Activated gamma-delta T cell treated with Interleukin-2 at 50 U/mL for 16 hours (primary cell): ENCODE measurements at regions not wholly inside any gene's neighbourhood (a gene's known extent, or its start where the extent isn't known, plus 50 kb on each side); places are given as distances from the start of the nearest gene placed in this dataset.

Experiments
- DNase-seq: peaks from one replicate; pipeline ENCODE4 v3.0.0-alpha.2; 2020

DNA sequence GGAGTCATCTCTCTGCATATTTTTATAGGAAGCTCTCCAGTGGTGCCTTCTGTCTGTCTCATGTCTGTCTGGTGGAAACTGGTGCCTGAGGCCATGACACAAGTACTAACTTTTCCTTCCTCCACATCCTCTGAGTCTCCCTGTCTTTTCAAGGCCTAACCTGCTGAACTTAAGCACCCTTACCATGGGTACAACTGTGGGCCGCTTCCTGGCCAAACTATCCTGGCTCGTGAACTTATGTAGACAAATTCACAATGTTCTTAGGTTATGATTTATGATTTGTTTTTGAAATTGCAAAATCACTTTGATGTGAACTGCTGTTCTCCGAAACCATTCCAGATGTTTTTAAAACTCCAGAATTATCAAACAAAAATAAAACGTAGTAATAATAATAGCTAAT lies 804.5 kb upstream of the POU3F3 start:
- DNase-seq, result no peak

DNA sequence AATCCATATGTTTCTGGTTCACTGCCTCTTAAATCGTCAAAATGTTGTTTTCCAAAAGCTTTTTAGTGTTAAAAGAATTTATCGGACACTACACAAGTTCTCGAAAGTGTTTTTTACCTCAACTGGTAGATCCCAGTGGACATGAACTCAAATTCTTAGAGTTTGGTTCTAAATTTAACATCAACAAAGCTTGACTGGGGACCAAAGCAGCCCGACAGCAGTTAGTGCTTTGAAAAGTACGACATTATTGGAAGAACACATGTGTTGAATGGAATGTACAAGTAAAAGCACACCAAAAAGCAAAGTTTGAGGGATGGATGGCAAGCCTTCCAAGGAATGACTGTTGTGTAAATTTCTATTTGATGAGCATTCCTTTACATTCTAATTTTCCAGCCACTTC lies 803.9 kb upstream of the POU3F3 start:
- no peak for DNase-seq

DNA sequence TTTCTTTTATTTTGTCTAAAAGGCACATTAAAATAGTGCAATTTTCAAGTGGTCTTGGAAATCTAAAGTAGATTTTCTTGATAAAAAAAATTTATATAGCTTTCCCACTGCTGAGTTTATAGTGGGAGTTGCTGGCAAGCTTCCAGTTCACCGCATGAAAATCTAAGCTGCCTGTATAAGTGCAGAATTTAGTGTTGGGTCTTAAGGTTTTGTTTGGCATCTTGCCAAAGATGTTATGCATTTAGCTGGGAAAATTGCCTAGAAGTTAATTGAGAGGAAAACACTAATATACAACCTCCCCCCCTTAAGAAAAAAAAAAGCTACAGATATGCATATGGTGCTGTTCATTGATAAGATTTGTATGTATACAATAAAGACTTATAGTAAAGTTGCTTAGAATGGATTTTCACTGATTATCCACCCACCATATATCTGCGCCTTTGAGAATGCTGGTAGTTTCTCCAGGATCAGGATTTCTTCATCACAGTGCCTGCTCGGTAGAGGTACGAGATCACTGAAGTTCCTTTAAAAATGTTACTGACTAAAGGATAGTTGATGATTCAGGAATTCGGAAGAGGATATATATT lies 803.2 kb upstream of the POU3F3 start:
- DNase-seq, result no peak

DNA sequence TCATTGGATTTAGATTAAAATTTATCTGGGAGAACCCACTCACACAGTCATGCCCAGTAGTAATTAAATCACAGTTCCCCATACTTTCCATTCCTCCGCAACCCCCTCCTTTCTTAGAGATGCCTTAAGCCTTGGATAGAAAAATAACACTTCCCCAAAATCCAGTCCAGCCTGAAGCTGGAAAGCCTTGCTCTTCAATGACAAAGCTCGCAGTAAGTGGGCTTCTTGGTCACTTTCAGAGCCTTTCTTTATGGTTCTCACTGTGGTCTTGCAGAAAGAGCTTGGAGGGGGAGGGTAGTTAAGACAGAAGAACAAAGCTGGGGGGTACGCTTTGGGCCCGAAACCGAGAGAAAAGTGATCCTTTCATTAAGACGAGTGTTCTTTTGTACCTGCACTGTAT lies 802.1 kb upstream of the POU3F3 start:
- no peak for DNase-seq

DNA sequence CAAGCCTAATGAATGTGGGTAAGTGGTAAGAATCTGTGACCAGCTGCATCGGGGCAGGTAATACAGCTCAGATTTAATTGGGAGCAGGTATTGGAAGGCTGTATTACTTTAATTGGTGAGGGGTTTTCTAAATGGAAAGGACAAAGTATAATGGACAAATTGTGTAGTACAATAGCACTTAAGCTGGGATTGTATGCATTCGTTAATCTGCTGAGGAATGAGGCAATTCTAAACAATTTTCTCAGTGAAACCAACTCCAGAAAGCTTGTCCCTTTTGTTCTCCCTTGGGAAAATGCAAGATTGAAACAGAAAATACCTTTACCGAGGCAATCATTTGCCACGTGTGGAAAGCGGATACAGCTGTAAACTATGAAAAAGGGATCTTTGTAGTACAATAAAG lies 801.6 kb upstream of the POU3F3 start:
- DNase-seq, result no peak

DNA sequence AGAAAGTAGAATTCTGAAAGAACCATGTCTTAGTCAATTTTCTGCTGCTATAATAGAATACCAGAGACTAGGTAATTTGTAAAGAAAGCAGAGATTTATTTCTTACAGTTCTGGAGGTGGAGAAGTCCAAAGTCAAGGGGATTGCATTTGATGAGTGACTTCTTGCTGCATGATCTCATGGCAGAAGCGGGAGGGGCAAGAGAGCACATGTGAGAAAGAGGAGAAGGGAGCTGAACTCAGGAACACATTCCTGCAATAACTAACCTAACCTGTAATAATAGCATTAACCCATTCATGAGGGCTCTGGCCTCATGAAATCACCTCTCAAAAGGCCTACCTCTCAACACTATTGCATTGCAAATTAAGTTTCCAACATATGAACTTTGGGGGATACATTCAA lies 797.5 kb upstream of the POU3F3 start:
- no peak for DNase-seq

DNA sequence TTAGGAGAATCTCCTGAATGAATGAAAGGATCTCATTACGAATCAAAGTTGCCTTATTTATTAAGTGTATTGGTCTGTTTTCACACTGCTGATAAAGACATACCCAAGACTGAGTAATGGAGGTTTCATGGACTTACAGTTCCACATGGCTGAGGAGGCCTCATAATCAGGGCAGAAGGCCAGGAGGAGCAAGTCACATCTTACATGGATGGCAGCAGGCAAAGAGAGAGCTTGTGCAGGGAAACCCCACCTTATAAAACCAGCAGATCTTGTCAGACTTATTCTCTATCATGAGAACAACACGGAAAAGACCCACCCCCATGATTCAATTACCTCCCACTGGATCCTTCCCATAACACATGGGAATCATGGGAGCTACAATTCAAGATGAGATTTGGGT lies 785.2 kb upstream of the POU3F3 start:
- no peak for DNase-seq

DNA sequence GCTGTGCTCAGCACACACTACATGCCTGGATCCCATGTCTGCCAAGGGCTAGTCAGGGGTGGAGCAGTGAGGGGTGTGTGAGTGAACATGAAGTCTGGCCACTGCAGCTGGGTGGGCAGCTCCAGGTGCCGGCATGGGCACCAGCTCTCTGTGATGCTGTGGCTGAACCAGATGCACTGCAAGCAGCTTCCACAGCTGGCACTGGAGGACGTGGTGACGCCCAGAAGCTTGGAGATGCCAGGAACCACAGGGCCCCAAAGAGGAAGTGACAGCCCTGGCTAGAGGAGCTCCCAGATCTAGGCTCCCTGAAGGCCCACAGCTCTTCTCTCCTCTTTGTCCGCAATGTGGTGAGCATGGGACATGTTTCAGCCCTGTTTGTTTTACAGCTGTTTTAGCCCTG lies 776.3 kb upstream of the POU3F3 start:
- DNase-seq, result no peak

- DNase-seq, result no peak
Observed at GRCh38 chr2:104078431-104079157, 775.3 kb upstream of the POU3F3 start.

DNA sequence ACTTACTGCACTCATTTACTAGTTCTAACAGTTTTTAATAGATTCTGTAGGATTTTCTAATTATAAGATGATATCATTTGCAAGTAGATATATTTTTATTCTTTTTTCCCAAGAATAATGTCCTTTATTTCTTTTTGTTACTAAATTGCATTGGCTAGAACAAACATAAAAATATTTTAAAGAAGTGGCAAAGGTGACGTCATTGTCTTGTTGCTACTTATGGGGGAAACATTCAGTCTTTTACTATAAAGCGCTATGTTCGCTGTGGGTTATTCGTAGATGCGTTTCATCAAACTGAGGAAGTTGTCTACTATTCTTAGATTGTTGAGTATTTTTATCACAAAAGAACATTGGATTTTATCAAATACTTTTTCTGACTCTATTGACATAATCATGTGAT lies 765.2 kb upstream of the POU3F3 start:
- no peak for DNase-seq

- no peak for DNase-seq
Observed at GRCh38 chr2:104090407-104090806, 763.5 kb upstream of the POU3F3 start.

DNA sequence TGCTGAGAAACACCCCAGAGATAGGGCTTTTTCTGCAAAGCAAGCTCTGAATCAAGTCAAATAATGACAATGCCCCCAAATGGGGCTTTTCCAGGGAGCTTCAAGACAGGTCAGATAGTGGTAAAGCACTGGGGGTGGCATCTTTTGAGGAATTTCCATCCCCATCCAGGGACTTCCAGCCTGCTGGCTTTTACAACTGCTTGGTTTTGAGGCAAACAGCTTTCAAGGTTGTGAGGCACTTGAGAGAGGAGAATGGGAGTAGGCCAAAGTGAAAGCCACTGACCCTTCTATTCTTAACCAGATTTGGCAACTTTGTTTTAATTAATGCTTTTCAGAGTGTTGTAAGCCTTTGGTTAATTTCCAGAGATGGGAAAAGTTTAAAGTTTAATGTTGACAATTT lies 762.0 kb upstream of the POU3F3 start:
- no peak for DNase-seq

GRCh38 chr2:104092886-104093285 lies 761.0 kb upstream of the POU3F3 start:
- no peak for DNase-seq

DNA sequence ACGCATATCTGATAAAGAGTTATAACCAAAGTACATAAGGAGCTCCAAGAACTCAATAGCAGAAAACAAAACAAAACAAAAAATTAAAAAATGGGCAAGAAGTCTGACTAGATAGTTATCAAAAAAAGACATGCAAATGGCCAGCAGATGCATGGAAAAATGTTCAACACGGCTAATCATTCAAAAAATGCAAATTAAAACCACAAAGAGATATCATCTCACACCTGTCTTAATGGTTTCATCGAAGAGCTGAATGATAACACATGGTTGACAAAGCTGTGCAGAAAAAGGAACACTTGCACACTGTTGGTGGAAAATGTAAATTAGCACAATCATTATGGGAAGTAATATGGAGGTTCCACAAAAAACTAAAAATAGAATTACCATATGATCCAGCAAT lies 751.3 kb upstream of the POU3F3 start:
- no peak for DNase-seq

DNA sequence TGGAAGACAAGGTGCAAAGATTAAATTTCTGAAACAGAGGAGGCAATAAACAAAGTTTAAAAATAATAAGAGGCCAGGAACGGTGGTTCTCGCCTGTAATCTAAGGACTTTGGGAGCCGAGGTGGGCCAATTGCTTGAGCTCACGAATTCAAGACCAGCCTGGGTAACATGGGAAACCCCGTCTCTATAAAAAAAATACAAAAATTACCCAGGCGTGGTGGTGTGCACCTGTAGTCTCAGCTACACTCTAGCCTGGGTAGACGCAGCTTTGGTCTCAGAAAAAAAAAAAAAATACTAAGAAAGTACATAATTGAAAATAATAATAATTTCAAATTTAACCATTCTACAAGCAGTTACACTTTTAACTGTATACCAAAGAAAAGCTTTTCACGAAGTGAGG lies 744.6 kb upstream of the POU3F3 start:
- no peak for DNase-seq

DNA sequence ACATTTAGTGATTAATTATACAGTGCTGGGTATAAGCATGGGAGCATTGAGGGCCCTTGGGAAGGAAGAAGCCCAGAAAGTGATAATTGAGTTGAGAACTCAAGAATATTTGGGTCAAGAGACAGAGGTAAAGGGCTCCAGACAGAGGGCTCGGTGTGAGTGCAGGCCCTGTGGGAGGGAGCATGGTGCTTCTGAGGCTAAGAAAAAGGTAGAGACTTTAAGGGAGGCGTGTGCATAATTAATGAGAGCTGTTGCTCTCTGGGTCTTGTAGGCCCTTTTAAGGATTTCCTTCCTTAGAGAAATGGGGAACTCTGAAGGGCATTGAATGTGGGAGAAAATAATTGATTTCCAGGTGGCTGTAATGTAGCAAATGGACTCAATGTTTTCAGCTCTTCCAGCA lies 735.0 kb upstream of the POU3F3 start:
- no peak for DNase-seq

- DNase-seq, result no peak
Observed at GRCh38 chr2:104120171-104120570, 733.7 kb upstream of the POU3F3 start.

DNA sequence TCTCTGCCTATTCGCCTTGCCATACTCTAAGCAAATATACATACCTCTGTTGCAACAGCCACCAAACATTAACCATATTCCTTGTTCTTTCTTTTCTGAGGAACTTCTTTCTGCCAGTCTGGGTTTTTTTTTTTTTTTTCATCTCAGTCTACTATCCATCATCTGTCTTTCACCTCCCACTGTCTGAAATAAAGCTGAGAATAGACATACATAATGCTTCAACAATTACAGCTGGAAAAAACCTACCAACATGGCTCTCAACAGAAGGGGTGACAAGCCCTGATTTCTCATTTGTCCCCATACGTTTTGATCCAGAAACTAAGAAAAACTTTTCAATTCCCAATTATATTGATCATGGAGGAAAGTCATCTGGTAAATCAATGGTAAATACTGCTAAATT lies 728.8 kb upstream of the POU3F3 start:
- DNase-seq, result no peak

DNA sequence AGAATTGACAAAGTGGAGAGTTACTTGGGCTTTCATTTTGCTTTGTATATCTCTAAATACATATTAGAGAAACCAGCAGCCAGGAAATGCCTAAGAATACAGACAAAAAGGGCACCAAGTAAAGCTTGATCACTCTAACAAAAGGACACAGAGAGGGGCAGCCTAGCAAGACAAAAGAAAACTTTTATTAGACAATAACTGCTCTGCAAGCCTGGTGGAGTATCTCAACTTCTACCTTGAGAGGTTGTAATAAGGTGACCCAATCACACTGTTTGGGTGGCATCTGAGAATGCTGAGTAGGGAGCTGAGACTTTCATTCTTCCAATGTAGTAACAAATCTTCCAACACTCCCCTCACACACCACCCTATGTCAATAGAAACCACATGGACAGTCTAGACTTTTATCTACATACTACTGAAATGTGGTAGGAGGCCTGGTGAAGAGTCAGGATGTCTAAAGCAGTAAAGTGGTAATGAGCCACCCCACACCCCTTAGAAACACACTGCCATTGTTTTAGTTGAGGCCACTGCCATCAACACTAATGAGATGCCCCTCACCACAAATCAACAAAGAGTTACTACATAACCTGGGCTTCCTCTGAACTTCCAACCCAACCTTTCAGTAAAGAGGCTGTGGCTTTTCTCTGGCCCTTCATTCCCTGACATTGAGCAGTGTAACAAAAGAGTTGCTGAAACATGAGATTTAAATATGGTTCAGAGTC lies 726.7 kb upstream of the POU3F3 start:
- no peak for DNase-seq

GRCh38 chr2:104140361-104140760 lies 713.6 kb upstream of the POU3F3 start:
- DNase-seq, result no peak

DNA sequence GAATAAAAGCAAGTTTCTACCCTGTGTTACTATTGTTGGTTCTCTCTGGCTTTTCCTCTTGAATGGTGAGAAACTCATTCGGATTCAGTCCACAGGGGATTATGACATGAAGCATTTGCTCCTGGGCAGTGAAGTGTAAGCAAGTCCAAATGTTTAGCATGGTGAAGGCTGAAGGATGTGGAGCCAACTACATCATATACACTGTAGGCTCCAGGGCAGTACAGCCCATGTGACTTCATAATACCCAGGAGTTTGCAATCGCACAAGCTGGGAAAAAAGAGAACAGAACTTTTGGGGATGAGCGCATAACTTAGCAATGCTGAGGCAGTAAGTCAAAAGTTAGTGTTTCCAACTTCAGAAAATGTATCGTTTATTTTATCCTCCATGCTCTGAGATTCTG lies 695.7 kb upstream of the POU3F3 start:
- DNase-seq, result no peak

- no peak for DNase-seq
Observed at GRCh38 chr2:104163611-104164130, 690.2 kb upstream of the POU3F3 start.

DNA sequence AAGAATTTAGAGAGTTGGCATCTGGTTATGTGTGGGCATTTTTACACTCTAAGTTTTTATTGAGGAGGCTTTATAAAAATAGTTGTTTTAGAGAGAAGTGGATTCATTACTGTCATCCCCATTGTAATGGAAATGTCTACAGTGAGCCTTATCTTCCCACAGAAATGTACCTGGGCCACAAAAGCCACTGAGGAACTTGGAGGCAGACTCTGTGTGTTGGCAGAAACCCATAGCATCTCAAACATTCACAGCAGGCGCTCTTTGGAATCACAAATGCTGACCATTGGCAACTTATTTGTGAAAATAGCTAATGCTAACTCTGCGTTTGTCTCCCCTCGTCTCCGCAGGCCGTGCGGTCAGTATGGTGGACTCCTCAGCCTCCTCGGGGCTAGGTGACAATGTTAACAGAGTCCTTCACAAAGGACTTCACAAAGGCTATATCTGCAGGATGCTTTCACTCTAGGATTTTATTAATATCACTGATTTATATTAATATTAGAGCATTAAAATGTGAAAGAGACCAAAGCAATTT lies 689.1 kb upstream of the POU3F3 start:
- DNase-seq, result no peak

- DNase-seq, result no peak
Observed at GRCh38 chr2:104177179-104177578, 676.7 kb upstream of the POU3F3 start.
